ENCODE measurements at regions not wholly inside any gene's neighbourhood (a gene's known extent, or its start where the extent isn't known, plus 50 kb on each side); places are given as distances from the start of the nearest gene placed in this dataset.
"Not testable (repeated sequence)": the region's sequence is repeated elsewhere in the genome, so short reads cannot be mapped to it uniquely, and the experiment has no call there.

- not testable (repeated sequence) for TF ChIP-seq TEAD4 (IDR thresholded peaks at IDR 0.05; ENCODE audit: borderline replicate concordance, insufficient read depth); CTCF (IDR thresholded peaks at IDR 0.05); EZH2phosphoT487 (IDR thresholded peaks at IDR 0.05; ENCODE audit: borderline replicate concordance, low read depth); POLR2AphosphoS5 (IDR thresholded peaks at IDR 0.05; ENCODE audit: low read depth, low read length); TCF12 (IDR thresholded peaks at IDR 0.05); JUND (IDR thresholded peaks at IDR 0.05); REST (IDR thresholded peaks at IDR 0.05; ENCODE audit: low read depth, low read length); MXI1 (IDR thresholded peaks at IDR 0.05; ENCODE audit: low read depth, low read length); GABPA (IDR thresholded peaks at IDR 0.05; ENCODE audit: low read depth); RFX5 (IDR thresholded peaks at IDR 0.05; ENCODE audit: low read length); EP300 (IDR thresholded peaks at IDR 0.05; ENCODE audit: borderline replicate concordance in 1 of 2, low read depth in 1 of 2, low read length in 1 of 2)
These were observed 62.1 kb upstream of the FAN1 start for GRCh38 chr15:30841639-30842038.
